Mesenchymal stem cell (in vitro differentiated cells and primary cell): ENCODE measurements at regions not wholly inside any gene's neighbourhood (a gene's known extent, or its start where the extent isn't known, plus 50 kb on each side); places are given as distances from the start of the nearest gene placed in this dataset.

ENCODE experiments used
- DNase-seq: peaks from one replicate; pipeline ENCODE4 v3.0.0-alpha.2; 2013
- H2AFZ ChIP-seq: one replicate; pipeline ENCODE4 v1.6.1; 2013; ENCODE audit warnings: low read depth, mild to moderate bottlenecking, control low read depth, inconsistent platforms, low read length, moderate library complexity
- H2AK5ac ChIP-seq: 2 replicates; pipeline ENCODE4 v1.6.1; 2013; ENCODE audit warnings: low read length, moderate library complexity, mild to moderate bottlenecking, inconsistent platforms; ENCODE audit not compliant: severe bottlenecking
- H2BK120ac ChIP-seq: one replicate; pipeline ENCODE4 v1.6.1; 2013; ENCODE audit warnings: low read depth, mild to moderate bottlenecking, inconsistent platforms, low read length, moderate library complexity
- H2BK12ac ChIP-seq, 2 experiments: one replicate each; pipeline ENCODE4 v1.6.1; 2013; ENCODE audit warnings: inconsistent platforms in 2 of 2, low read length in 2 of 2, mild to moderate bottlenecking in 2 of 2, moderate library complexity in 2 of 2, control low read depth in 1 of 2
- H2BK15ac ChIP-seq: one replicate; pipeline ENCODE4 v1.6.1; 2013; ENCODE audit warnings: mild to moderate bottlenecking, low read depth, inconsistent platforms; ENCODE audit not compliant: poor library complexity, severe bottlenecking
- H2BK5ac ChIP-seq: 2 replicates; pipeline ENCODE4 v1.6.1; 2013; ENCODE audit warnings: low read depth, mild to moderate bottlenecking, low read length, control low read depth, inconsistent platforms; ENCODE audit not compliant: poor library complexity, severe bottlenecking
- H3K14ac ChIP-seq, 2 experiments: one replicate each; pipeline ENCODE4 v1.6.1; 2013; ENCODE audit warnings: inconsistent platforms in 2 of 2, low read length in 2 of 2, control low read depth in 1 of 2, mild to moderate bottlenecking in 1 of 2, moderate library complexity in 1 of 2
- H3K18ac ChIP-seq, 2 experiments: one replicate each; pipeline ENCODE4 v1.6.1; 2013; ENCODE audit warnings: inconsistent platforms in 2 of 2, low read length in 2 of 2, control low read depth in 1 of 2, low read depth in 1 of 2, mild to moderate bottlenecking in 1 of 2
- H3K23ac ChIP-seq, 2 experiments: one replicate each; pipeline ENCODE4 v1.6.1; 2013; ENCODE audit warnings: inconsistent platforms in 2 of 2, low read length in 2 of 2, mild to moderate bottlenecking in 2 of 2, moderate library complexity in 2 of 2, control low read depth in 1 of 2
- H3K27ac ChIP-seq: 2 replicates; pipeline ENCODE4 v1.5.1; 2013; ENCODE audit warnings: mild to moderate bottlenecking, moderate library complexity, low read length, control low read depth, inconsistent platforms; ENCODE audit not compliant: poor library complexity, severe bottlenecking
- H3K27me3 ChIP-seq, 2 experiments: 2 replicates each; pipeline versions ENCODE4 v1.6.1 to v1.7.0; 2013; ENCODE audit warnings: low read length in 2 of 2, mild to moderate bottlenecking in 2 of 2, moderate library complexity in 2 of 2, control low read depth in 1 of 2, inconsistent platforms in 1 of 2; ENCODE audit not compliant: control insufficient read depth in 1 of 2, insufficient read depth in 1 of 2
- H3K36me3 ChIP-seq, 2 experiments: 2 replicates each; pipeline versions ENCODE4 v1.6.1 to v1.7.0; 2013; ENCODE audit warnings: low read length in 2 of 2, control low read depth in 1 of 2, inconsistent platforms in 1 of 2, low read depth in 1 of 2, mild to moderate bottlenecking in 1 of 2; ENCODE audit not compliant: insufficient read depth in 2 of 2, control insufficient read depth in 1 of 2
- H3K4ac ChIP-seq, 2 experiments: one replicate each; pipeline ENCODE4 v1.6.1; 2013; ENCODE audit warnings: inconsistent platforms in 2 of 2, low read length in 2 of 2, mild to moderate bottlenecking in 2 of 2, moderate library complexity in 2 of 2, control low read depth in 1 of 2, low read depth in 1 of 2
- H3K4me1 ChIP-seq: 2 replicates; pipeline ENCODE4 v1.6.1; 2013; ENCODE audit warnings: low read depth, low read length, control low read depth; ENCODE audit not compliant: control insufficient read depth, insufficient read depth
- H3K4me2 ChIP-seq: 2 replicates; pipeline ENCODE4 v1.6.1; 2013; ENCODE audit warnings: low read length, mild to moderate bottlenecking, inconsistent platforms; ENCODE audit not compliant: poor library complexity, severe bottlenecking
- H3K4me3 ChIP-seq, 2 experiments: 2 replicates each; pipeline versions ENCODE4 v1.5.1 to v1.7.0; 2013; ENCODE audit warnings: low read length in 2 of 2, mild to moderate bottlenecking in 2 of 2, control low read depth in 1 of 2, low read depth in 1 of 2; ENCODE audit not compliant: insufficient read depth in 1 of 2
- H3K79me1 ChIP-seq: replicated peaks from 2 replicates; pipeline ENCODE4 v1.6.1; 2013; ENCODE audit warnings: mild to moderate bottlenecking, control low read depth, low read length, inconsistent platforms; ENCODE audit not compliant: poor library complexity, severe bottlenecking
- H3K9ac ChIP-seq: 2 replicates; pipeline ENCODE4 v1.7.0; 2013; ENCODE audit warnings: mild to moderate bottlenecking, low read length, moderate library complexity
- H3K9me3 ChIP-seq: 2 replicates; pipeline ENCODE4 v1.7.0; 2013; ENCODE audit warnings: mild to moderate bottlenecking, low read length; ENCODE audit not compliant: control insufficient read depth
- H4K8ac ChIP-seq: one replicate; pipeline ENCODE4 v1.6.1; 2013; ENCODE audit warnings: inconsistent platforms, mild to moderate bottlenecking, low read length, moderate library complexity
- H4K91ac ChIP-seq: one replicate; pipeline ENCODE4 v1.6.1; 2013; ENCODE audit warnings: mild to moderate bottlenecking, low read length, inconsistent platforms
- WGBS: methylation state at CpG from one replicate; pipeline ENCODE4 v1.1.7; 2013; ENCODE audit warnings: mixed read lengths; 5-methylcytosine and 5-hydroxymethylcytosine counted together

DNA sequence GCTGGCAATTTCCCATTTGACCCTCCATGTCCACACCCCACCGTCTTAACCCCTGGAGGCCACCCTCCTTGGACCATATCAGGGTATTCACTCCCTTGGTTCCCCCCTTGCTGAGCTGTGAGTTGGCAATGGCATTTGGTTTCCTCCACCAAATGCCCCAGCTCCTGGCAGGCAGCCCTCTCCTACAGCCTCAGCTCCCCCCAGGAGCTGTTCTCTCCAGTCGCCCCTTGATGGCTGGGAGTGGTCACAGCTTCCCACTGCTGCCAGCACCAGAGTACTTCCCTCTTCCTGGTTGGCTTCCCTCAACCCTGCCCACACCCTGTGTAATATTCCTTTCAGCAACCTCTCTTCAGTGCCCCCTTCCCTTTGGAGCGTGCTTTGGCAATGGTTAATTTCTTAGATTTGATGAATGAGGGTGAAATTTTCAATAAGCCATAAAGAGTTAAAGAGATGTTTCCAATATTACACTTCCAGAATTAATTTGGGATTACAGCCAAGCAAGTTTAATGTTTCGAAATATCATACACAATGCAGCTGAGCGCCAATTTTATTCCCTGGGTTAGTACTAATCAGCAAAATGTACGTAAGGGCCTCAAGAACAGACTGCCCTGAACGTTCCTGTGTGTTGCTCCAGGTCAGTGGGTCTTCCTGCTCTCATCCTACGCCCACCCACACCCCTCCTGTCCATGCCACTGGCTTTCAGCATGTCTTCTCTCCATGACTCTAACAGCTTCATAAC, 207.1 kb upstream of the NFE2L3 start:
- no peak overlapping the region for H3K23ac ChIP-seq
- WGBS = 79% methylated on average over 7 of the region's 8 CpGs
- H2BK12ac ChIP-seq = no peak overlapping the region
- no peak overlapping the region for H2AFZ ChIP-seq
- no peak overlapping the region for H4K8ac ChIP-seq
- H2AK5ac ChIP-seq = no peak overlapping the region
- no peak overlapping the region for H2BK5ac ChIP-seq
- no peak overlapping the region for H2BK120ac ChIP-seq
- no peak overlapping the region for H3K4me3 ChIP-seq
- no peak overlapping the region for H4K91ac ChIP-seq
- no peaks in the 10 kb centered on the region for H3K79me1 ChIP-seq
- H3K27ac ChIP-seq = no peak overlapping the region
- H3K9me3 ChIP-seq = no peaks in the 10 kb centered on the region
- no peak overlapping the region for H3K4me2 ChIP-seq
- no peak overlapping the region for H3K18ac ChIP-seq
- H3K4ac ChIP-seq = no peak overlapping the region
- no peak overlapping the region for H2BK15ac ChIP-seq
- H3K9ac ChIP-seq = no peak overlapping the region
- no peak overlapping the region for H3K14ac ChIP-seq
- peaks cover 0 to 21% of the 10 kb centered on the region in 2 experiments for H3K27me3 ChIP-seq
- no peak for DNase-seq
- H3K36me3 ChIP-seq = no peaks in the 10 kb centered on the region
- H3K4me1 ChIP-seq = peaks cover 3% of the 10 kb centered on the region

DNA sequence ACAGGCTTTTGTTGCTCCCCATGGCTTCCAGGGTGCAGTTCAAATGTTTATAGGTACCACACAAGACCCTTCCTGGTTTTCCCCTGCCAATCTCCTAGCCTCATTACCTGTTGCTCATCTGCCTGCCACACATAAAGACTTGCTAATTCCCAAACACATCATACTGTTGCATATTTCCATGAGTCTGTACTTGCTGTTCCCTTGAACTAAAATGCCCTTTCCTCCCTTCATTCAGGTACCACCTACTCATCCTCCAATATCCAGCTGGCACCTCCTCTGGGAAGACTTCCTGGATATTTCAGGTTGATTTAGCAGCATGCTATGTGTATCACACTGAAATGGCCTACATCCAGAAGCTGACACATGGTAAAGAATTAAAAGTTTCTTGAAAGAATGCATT, 206.4 kb upstream of the NFE2L3 start:
- H3K4me2 ChIP-seq = no peak overlapping the region
- H3K4me3 ChIP-seq = no peak overlapping the region
- no peak for DNase-seq
- H4K91ac ChIP-seq = no peak overlapping the region
- H3K79me1 ChIP-seq = no peaks in the 10 kb centered on the region
- peaks cover 0 to 23% of the 10 kb centered on the region in 2 experiments for H3K27me3 ChIP-seq
- no peak overlapping the region for H3K4ac ChIP-seq
- H3K14ac ChIP-seq = no peak overlapping the region
- H3K9ac ChIP-seq = no peak overlapping the region
- H3K27ac ChIP-seq = no peak overlapping the region
- no peak overlapping the region for H3K23ac ChIP-seq
- no peak overlapping the region for H2AK5ac ChIP-seq
- no peak overlapping the region for H2BK5ac ChIP-seq
- H2BK15ac ChIP-seq = no peak overlapping the region
- H2BK120ac ChIP-seq = no peak overlapping the region
- no peak overlapping the region for H4K8ac ChIP-seq
- peaks cover 8% of the 10 kb centered on the region for H3K4me1 ChIP-seq
- H3K36me3 ChIP-seq = no peaks in the 10 kb centered on the region
- H3K9me3 ChIP-seq = no peaks in the 10 kb centered on the region
- H2AFZ ChIP-seq = no peak overlapping the region
- no peak overlapping the region for H3K18ac ChIP-seq
- H2BK12ac ChIP-seq = no peak overlapping the region

DNA sequence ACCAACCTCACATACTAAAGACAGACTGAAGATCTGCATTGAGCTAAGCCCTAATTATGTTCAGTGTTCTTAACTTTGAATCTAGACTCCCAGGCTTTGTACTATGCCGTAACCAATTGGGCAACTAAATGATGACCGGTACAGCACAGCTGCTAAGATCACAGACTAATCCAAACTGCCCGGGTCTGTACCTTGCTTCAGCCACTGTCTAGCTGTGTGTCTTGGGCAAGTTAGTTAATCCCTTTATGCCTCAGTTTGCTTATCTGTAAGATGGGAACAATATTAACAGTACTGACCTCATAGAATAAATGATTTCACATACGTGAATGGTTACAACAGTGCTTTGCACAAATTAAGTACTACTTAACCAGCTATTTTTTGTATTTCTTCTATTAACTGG, 205.8 kb upstream of the NFE2L3 start:
- WGBS = 96% methylated on average over 3 of the region's 4 CpGs
- H2BK120ac ChIP-seq = no peak overlapping the region
- H2BK15ac ChIP-seq = no peak overlapping the region
- H2AFZ ChIP-seq = no peak overlapping the region
- H3K9ac ChIP-seq = no peak overlapping the region
- H3K14ac ChIP-seq = no peak overlapping the region
- no peaks in the 10 kb centered on the region for H3K9me3 ChIP-seq
- no peak overlapping the region for H3K4me2 ChIP-seq
- H3K79me1 ChIP-seq = no peaks in the 10 kb centered on the region
- peaks cover 0 to 24% of the 10 kb centered on the region in 2 experiments for H3K27me3 ChIP-seq
- no peak overlapping the region for H3K4ac ChIP-seq
- H3K4me3 ChIP-seq = no peak overlapping the region
- no peak overlapping the region for H2AK5ac ChIP-seq
- H4K91ac ChIP-seq = no peak overlapping the region
- H3K23ac ChIP-seq = no peak overlapping the region
- no peak for DNase-seq
- H3K36me3 ChIP-seq = no peaks in the 10 kb centered on the region
- no peak overlapping the region for H3K18ac ChIP-seq
- H3K4me1 ChIP-seq = peaks cover 11% of the 10 kb centered on the region
- H4K8ac ChIP-seq = no peak overlapping the region
- no peak overlapping the region for H2BK12ac ChIP-seq
- no peak overlapping the region for H3K27ac ChIP-seq
- no peak overlapping the region for H2BK5ac ChIP-seq

DNA sequence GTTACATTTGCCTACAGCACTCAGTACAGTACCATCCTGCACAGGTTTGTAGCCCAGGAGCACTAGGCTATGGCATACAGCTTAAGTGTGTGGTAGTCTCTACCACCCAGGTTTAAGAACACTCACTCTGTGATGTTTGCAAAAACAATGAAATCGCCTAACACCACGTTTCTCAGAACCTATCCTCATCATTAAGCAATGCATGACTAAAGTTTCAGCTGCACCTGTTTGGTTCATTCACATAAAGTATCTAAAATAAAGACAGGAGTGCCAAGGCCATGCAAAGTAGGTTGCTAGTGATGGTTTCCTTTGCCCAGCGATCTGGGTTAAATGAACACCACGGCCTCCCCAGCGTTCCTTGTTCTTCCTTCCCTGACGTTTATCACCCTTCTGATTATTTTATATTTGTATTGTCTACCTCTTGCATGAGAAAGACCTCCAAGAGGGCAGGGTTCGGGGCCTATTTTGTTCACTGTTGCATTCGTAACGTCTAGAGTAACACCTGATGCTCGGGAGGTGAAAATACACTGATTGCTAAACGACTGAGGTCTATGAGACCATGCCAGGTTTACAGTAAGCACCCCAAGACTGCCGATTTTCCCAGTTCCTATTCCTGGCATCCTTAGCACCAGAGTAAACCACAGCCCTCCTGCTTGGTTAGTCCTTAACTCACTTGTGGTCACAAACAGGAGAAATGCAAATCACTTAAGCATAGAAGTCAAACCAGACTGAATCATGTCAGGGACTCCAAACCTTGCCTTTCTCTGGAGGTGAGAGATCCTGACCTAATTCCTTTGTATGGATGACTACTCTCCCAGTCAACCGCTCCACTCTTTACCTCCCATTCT, 204.1 kb upstream of the NFE2L3 start:
- H2AFZ ChIP-seq = no peak overlapping the region
- H3K79me1 ChIP-seq = no peaks in the 10 kb centered on the region
- peaks cover 0 to 24% of the 10 kb centered on the region in 2 experiments for H3K27me3 ChIP-seq
- WGBS = 92% methylated on average over 12 of the region's 13 CpGs
- DNase-seq = no peak
- H2AK5ac ChIP-seq = no peak overlapping the region
- no peak overlapping the region for H2BK12ac ChIP-seq
- no peak overlapping the region for H2BK120ac ChIP-seq
- H3K9me3 ChIP-seq = no peaks in the 10 kb centered on the region
- H3K4ac ChIP-seq = no peak overlapping the region
- no peak overlapping the region for H3K18ac ChIP-seq
- H3K9ac ChIP-seq = no peak overlapping the region
- no peak overlapping the region for H3K14ac ChIP-seq
- H2BK5ac ChIP-seq = no peak overlapping the region
- H3K23ac ChIP-seq = peak overlapping the region in 1 of 2 experiments; percentile 3
- no peaks in the 10 kb centered on the region for H3K36me3 ChIP-seq
- H3K4me1 ChIP-seq = peaks cover 16% of the 10 kb centered on the region
- no peak overlapping the region for H3K4me2 ChIP-seq
- no peak overlapping the region for H3K4me3 ChIP-seq
- H4K8ac ChIP-seq = no peak overlapping the region
- no peak overlapping the region for H3K27ac ChIP-seq
- H4K91ac ChIP-seq = no peak overlapping the region
- no peak overlapping the region for H2BK15ac ChIP-seq
